Brain microvascular endothelial cell (primary cell): ENCODE measurements at regions not wholly inside any gene's neighbourhood (a gene's known extent, or its start where the extent isn't known, plus 50 kb on each side); places are given as distances from the start of the nearest gene placed in this dataset.
"Not testable (repeated sequence)": the region's sequence is repeated elsewhere in the genome, so short reads cannot be mapped to it uniquely, and the experiment has no call there.

Source experiments
- DNase-seq: peaks from one replicate; pipeline ENCODE4 v3.0.0-alpha.2; 2020
- H3K27ac ChIP-seq: fragments of 250-450 bp; sonication (Bioruptor Pico); 2 replicates; pipeline ENCODE4 v1.5.1; 2020; ENCODE audit warnings: mild to moderate bottlenecking, moderate library complexity
- H3K27me3 ChIP-seq: fragments of 250-450 bp; sonication (Bioruptor Pico); replicated peaks from 2 replicates; pipeline ENCODE4 v1.5.1; 2020; ENCODE audit warnings: mild to moderate bottlenecking
- H3K36me3 ChIP-seq: fragments of 250-450 bp; sonication (Bioruptor Pico); replicated peaks from 2 replicates; pipeline ENCODE4 v1.5.1; 2020; ENCODE audit warnings: mild to moderate bottlenecking
- H3K4me3 ChIP-seq: 2 replicates; pipeline ENCODE4 v1.5.1; 2011; ENCODE audit warnings: low read depth, mild to moderate bottlenecking, control low read depth, low read length, moderate library complexity
- CTCF ChIP-seq: IDR thresholded peaks from 2 replicates; pipeline ENCODE4 v1.5.1; 2011; ENCODE audit warnings: low read depth, mild to moderate bottlenecking, moderate library complexity, low read length, control low read depth, inconsistent platforms; ENCODE audit errors: missing control alignments
- in situ Hi-C: cut with HindIII; loops from 2 replicates; pipeline ENCODE4 v1.10.0; 2017; ENCODE audit warnings: low sequenced_read_pairs, low pct_ligation_motif_present

GRCh38 chr4:124990398-124990797 lies 277.9 kb upstream of the ANKRD50 start:
- Histone ChIP-seq H3K36me3 (no peaks in the 10 kb centered on the region), H3K4me3 (no peak overlapping the region), H3K27me3 (no peaks in the 10 kb centered on the region), H3K27ac (no peak overlapping the region)
- no peak for TF ChIP-seq CTCF
- in situ Hi-C loops: no loop called here
- no peak for DNase-seq

- H3K27ac ChIP-seq: peak overlapping the region; percentile 88
- in situ Hi-C loops: no loop called here
- no peak overlapping the region for H3K4me3 ChIP-seq
- no peaks in the 10 kb centered on the region for H3K27me3 ChIP-seq
- TF ChIP-seq CTCF: no peak
- no peaks in the 10 kb centered on the region for H3K36me3 ChIP-seq
- DNase-seq: peak; percentile 81
Measured at GRCh38 chr4:124980276-124980752, 267.8 kb upstream of the ANKRD50 start.

- H3K36me3 ChIP-seq, H3K4me3 ChIP-seq, H3K27ac ChIP-seq, in situ Hi-C loops, H3K27me3 ChIP-seq: not testable (repeated sequence)
- DNase-seq: peak; percentile 24
Measured at GRCh38 chr4:124978536-124978935, 266.0 kb upstream of the ANKRD50 start.

GRCh38 chr4:124977045-124977444 lies 264.5 kb upstream of the ANKRD50 start:
- Histone ChIP-seq H3K27me3 (no peaks in the 10 kb centered on the region), H3K4me3 (no peak overlapping the region), H3K27ac (no peak overlapping the region), H3K36me3 (no peaks in the 10 kb centered on the region)
- in situ Hi-C loops: no loop called here
- no peak for TF ChIP-seq CTCF
- no peak for DNase-seq

- TF ChIP-seq CTCF: no peak
- Histone ChIP-seq H3K4me3 (no peak overlapping the region), H3K36me3 (no peaks in the 10 kb centered on the region), H3K27ac (peak overlapping the region; percentile 41), H3K27me3 (no peaks in the 10 kb centered on the region)
- in situ Hi-C loops: no loop called here
- no peak for DNase-seq
Measured at GRCh38 chr4:124974152-124974551, 261.6 kb upstream of the ANKRD50 start.

- in situ Hi-C loops: no loop called here
- no peak for TF ChIP-seq CTCF
- peak overlapping the region; percentile 41 for H3K27ac ChIP-seq
- H3K4me3 ChIP-seq: no peak overlapping the region
- no peaks in the 10 kb centered on the region for H3K36me3 ChIP-seq
- H3K27me3 ChIP-seq: no peaks in the 10 kb centered on the region
- no peak for DNase-seq
Measured at GRCh38 chr4:124973716-124974115, 261.2 kb upstream of the ANKRD50 start.
